Stimulated activated CD8-positive, alpha-beta memory T cell treated with anti-CD3 and anti-CD28 coated beads, Interleukin-12 subunit alpha, Interleukin-12 subunit beta, amount 100 ng/mL, for 24 hours (primary cell): ENCODE measurements at regions not wholly inside any gene's neighbourhood (a gene's known extent, or its start where the extent isn't known, plus 50 kb on each side); places are given as distances from the start of the nearest gene placed in this dataset.

Experiments
- DNase-seq: peaks from one replicate; pipeline ENCODE4 v3.0.0-alpha.2; 2020; ENCODE audit errors: extremely low read depth

DNA sequence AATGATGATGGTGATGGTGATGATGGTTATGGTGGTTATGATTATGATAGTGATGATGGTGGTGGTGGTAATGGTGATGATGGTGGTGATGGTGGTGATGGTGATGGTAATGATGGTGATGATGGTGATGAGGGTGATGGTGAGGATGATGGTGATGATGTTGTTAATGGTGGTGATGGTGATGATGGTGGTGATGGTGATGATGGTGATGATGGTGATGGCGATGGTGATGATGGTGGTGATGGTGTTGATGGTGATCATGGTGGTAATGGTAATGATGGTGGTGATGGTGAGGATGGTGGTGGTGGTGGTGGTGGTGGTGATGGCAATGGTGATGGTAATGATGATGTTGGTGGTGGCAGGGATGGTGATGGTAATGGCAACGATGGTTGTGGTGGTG is 1222.5 kb downstream of the BRD1 start:
- no peak for DNase-seq

DNA sequence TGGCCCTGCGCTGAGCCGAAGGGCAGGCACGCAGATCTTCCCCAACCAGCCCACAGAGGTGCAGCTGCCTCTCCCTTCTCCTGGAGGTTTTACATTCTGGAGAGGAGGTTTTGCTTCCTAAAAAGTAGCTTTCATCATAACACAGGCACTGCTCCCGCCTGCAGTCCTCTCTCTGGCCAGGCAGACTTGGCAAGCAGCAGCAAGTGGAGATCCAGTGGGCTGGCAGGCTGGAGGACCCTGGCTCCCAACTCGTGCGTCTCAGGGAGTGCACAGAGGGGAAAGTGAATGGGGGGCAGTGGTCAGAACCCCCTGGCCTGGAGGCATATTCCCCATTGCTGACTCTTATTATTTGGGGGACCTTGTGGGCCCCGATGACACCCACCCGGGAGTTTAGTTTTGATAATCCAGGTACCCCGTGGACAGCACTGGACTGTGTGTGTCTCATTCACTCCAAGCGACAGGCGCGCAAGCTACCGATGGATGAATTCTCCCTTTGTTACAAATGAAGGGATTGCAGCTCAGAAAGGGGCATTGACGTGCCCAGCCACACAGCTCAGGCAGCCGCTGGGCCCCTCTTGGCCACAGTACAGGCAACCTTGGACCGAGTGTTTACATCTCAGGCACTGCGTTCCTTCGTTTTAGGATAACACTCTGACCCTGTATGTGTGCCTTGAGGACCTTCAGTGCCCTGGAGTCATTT is 1223.9 kb downstream of the BRD1 start:
- DNase-seq: no peak

DNA sequence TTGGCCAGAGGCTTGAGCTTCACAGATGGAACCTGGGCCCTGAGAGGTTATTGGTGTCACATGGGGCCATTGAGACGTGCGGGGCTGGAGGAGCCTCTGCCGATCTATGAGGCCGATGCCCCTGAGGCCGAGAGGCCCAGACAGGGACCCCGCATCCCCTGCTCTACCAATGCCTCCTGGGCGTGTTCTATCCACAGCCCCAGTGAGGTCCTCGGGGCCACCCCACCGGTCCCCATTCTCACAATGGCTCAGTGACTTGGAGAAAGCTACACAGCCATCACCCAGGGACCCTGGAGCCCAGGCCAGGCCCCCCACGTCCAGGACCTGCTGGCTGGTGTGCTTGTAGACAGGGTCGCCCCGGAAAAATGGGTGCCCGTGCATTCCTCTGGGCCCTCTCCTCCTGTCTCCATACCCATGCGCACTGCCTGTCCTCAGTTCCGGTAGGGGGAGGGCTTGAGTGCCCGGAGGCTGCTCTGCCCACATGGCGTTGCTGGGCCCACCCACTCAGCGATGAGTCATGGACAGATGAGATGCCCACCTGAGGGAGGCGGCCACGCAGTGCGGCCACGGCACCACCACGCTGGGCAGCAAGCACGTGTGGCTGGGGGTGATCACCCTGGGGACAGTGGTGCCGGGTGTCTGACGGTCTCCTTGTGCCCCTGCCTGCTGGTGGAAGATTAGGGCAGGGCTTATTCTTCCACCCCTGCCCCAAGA is 1224.7 kb downstream of the BRD1 start:
- DNase-seq: no peak

DNA sequence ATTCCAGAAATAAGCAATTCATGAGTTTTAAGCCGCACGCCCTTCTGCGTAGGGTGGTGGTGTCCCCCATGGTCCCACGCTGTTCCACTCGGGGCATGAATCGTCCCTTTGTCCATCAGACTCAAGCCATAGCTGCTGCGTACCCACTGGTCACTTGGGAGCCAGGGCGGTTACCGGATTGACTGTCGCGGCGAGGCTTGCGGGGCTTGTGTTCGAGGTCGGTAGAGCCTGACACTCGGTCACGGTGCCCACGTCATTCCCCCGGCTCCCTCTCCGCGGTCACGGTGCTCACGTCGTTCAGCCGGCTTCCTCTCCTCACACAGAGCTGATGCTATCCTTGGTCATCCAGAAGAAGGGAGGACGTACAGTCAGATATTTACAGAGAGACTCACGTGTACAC is 1227.0 kb downstream of the BRD1 start:
- DNase-seq: no peak

DNA sequence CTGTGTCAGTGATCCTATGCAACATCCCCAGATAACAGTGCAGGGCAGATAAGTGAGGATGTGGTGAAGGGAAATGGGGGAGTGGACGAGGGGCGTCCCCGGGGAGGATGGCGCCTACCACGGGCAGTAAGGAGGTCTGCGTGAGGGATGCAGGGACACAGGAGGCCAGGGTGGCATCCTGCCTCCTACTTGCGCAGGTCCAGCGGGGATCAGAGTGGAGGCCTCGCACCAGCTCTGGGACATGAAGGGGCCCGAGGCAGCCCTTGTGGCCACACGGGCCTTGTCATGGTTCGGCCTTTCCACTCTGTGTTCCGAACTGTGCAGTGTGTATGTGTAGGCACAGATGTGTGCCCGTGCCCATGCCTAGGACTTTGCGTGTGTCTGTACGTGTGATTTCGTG is 1227.5 kb downstream of the BRD1 start:
- no peak for DNase-seq

DNA sequence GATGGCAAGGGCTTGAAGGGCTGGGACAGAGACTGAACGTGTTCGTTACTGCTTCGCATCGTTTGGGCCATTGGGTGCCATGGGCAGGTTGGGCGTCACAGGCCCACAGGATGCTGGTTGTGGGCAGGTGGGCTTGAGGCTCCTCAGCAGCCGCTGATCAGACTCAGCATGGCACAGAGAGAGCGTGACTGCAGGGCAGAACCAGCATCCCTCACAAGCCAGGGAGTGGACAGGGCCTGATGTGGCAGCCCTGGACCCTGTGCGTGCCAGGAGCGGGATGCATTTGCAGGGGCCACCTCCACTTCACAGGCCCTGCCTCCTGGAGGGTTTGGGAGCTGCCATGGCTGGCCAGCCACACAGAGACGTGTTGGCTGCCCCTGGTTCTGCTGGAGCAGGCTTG is 1228.3 kb downstream of the BRD1 start:
- DNase-seq: no peak

DNA sequence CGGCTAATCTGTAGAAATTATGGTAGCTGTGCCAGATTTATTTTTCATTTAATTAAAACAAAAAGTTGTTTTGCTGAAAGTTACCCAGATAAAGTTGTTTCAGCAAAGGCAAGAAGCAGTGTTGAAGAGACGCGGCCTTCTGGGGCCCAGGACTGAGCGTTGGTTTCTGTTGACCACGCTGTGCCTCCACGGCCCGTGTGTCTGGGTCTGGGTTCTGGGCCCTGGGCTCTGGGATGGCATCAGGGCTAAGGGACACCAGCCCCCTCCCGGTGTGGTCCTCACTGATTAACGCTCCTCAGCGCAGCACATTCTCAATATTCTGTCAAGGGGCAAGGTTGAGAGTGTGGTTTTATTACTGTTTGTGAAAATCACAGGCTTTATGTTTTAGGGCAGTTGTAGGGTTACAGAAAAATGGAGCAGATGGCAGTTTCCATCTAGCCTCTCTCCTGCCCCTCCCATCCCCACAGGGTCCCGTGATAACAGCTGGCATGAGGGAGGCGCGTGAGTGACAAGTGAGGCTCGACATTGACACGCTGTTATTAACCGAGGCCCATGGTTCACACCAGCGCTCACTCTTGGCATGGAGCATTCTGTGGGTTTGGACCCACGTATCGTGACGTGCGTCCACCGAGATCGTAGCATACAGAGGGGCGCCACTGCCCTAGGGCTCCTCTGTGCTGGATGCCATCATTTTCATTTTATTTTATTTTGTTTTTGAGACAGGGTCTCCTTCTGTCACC is 1231.4 kb downstream of the BRD1 start:
- DNase-seq: no peak

DNA sequence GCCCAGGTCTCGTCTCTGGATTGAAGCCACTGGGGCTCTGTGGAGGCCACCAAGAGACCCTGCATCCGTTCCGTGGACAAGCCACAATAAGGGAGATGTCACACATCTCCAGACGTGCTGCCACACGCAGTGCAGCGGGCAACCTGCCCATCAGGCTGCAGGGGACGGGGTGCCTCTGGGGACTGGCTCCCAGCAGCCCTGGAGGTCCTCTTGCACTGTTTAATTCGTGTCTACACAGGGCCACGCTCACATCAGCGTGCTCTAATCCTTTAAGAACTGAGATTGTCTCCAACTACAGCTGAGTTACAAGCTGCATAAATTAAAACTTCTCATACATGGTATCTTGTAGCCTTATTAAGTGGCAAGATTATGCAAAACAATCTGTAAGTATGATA is 1232.2 kb downstream of the BRD1 start:
- DNase-seq: no peak

DNA sequence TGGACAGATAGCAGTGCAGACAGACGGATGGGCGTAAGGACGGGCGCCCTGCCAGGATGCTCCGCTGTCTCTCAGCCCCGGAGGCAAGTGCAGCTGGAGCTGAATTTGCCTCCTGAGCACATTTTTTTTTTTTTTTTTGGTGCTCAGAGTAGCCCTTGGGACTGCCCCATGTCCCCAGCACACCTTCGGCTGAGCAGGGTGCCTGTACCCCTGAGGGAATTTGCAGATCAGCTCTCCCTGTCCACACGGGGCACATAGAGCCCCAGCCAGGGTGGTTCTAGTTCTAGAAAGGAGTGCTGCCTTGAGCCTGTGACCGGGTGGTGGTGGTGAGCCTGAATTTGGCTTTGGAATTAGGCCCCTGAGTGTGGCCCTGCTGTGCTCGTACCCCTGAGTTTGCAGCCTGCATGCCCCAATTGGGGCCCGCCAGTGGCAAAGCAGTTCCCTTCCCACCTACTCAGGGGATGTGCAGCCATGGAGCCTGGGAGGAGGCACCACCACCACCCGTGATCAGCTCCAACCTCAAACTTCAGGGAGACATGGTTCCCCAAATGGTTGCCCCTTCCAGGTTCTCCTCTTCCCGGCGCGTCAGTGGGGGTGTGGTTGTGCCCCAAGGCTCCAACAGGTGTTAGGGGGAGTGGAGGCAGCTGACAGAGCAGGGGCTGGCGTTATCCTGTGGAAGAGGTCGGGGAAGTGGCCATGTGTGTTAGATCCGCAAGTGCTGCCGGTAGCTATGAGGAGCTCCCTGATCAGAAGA is 1232.7 kb downstream of the BRD1 start:
- no peak for DNase-seq

DNA sequence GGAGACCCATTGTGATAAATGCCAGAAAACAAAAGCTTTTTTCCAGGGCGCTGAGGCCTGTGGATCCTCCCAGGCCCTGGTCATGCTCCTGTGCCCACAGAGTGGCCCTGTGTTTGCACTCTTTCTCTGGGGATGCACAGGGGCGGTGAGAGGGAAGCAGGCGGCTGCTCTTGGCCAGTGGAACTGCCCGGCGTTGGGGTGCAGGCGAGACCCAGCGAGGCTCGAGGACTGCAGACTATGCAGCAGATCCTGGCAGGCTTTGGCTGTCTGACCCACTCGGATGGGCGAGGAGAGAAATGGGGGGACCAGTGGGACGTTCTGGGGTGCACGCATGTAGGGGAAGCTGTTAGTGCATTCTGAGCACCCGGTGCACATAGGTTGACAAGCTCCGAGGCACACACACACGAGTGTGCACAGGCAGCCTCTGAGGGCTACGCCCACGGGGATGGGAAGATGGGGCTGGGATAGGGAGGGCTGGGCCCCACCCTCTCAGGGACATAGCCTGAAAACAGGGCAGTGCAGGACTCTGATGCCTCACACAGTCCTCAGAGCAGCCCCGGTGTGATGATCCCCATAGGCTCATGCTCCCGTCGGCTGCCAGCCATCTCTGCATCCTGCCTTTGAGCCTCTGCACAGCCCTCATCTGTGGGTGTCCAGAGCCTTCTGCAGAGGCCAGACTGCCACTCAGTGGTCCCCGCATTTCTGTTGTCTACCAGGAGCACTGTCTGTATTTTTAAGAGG is 1233.5 kb downstream of the BRD1 start:
- DNase-seq: no peak

DNA sequence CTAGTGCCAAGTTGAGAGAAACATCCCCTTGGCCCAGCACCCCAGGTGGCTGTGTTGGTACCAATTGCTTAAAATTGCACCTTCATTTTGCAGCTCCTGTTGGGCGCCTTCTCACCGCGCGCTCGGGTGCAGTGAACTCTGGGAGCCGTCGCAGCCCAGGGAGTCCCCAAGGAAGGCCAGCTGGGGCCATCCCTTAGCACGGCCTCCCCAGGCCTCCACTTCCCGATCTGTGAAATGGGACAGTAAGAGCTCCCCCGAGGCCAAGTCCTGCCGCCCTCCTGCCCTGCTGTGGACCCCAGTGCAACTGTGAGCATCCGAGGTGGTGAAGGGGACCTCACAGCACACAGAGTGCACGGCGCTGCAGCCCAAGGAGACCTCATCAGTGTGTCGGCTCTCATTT is 1234.1 kb downstream of the BRD1 start:
- no peak for DNase-seq

DNA sequence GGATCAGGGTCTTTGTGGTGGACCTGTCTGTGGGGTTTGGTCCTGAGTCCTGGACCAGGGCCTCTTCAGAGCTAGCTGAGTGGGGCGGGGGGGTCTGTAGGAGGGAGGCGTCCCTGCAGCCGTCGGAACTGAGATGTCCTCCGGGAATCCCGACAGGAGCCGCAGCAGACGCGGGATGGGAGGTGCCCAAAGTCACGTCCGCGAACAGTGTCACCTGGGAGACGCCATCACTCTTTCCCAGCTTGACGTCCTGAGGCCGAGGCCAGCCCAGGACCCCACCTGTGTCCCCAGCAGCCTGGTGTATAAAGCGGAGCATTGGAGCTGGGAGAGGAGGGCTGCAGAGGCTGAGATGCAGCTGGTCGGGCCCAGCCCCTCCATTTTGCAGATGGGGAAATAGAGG is 1234.7 kb downstream of the BRD1 start:
- no peak for DNase-seq

DNA sequence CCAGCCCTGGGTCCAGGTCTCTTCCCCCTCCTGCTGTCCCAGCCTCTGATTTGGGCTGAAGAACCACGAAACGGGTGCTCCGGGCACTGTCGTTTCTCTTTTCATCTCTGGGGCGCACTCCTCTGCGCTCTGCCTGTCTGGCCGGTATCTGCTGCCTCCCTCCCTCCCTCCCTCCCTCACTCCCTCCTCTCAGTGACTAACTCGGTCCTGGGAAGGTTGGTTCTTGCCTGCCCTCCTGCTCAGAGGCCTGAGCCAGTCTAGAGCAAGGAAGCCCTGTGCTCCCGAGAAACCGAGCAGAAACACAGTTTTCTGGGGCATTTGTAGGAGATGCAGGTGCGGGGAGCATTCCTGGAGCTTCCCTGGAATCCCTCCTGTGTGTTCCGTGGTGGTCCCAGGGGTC is 1235.2 kb downstream of the BRD1 start:
- no peak for DNase-seq

DNA sequence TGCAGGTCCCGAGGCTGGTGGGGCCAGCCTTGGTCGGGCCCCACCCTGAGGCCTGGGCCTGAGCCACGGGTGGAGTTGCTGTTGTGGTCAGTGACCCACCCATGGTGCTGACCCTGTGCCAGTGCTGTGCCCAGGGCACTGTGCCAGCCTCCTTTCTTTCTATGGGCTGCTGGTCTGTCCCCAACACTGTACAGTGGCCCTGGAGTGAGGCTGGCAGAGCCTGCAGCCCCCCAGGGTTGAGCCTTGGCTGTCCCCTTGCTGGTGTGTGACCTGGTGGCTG is 1235.7 kb downstream of the BRD1 start:
- no peak for DNase-seq

DNA sequence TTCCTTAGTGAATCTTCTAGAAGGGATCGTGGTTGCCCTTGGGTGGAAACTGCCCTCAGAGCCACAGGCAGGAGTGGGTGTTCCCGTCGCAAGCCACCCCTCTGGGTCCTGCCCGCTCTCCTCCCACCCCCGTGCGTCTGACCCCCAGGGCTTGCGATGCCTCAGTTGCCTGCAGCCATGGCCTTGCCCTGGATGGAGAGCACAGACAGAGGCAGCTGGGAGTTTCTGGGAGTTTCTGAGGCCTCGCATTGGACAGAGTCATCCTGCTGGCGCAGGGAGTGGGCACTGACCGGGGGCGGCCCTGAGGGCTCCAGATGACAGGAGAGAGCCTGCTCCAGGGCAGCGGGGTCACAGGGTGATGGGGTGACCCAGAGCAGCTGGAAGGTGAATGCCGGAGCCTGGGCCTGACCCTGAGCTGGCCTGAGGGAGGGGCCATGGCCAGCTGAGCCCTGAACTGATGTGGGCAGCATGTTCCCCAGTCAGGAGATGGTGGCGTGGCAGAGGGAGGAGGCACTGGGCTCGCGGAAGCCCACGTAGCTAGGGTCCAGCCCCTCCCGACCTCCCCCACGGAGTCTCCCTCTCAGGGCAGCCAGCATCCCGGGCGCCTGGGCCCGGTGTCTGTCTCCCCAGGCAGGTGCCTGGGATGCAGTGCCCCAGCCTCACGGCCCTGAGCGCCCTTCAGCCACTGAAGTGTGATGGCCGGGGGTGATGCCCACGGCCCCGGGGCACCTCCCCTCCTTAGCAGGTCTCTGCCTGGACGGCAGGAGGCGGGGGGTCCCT is 1236.2 kb downstream of the BRD1 start:
- DNase-seq: no peak

DNA sequence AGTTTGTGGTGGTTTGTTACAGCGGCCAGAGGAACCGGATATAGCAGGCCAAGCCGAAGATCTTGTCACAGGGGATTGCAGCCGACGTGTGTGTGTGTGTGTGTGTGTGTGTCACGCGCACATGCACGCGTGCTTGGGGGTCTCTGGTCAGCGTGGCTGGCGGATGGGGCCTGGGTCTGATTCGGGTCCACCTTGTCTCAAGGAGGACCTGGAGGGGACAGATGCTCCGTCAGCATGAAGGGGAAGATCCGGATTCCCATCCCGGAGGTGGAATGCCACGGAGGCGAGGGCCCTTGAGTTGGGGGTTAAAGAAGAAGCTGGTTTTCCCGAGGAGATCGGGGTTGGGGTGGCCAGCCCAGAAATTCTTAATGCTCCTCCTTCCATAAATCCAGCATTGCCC is 1237.8 kb downstream of the BRD1 start:
- no peak for DNase-seq

DNA sequence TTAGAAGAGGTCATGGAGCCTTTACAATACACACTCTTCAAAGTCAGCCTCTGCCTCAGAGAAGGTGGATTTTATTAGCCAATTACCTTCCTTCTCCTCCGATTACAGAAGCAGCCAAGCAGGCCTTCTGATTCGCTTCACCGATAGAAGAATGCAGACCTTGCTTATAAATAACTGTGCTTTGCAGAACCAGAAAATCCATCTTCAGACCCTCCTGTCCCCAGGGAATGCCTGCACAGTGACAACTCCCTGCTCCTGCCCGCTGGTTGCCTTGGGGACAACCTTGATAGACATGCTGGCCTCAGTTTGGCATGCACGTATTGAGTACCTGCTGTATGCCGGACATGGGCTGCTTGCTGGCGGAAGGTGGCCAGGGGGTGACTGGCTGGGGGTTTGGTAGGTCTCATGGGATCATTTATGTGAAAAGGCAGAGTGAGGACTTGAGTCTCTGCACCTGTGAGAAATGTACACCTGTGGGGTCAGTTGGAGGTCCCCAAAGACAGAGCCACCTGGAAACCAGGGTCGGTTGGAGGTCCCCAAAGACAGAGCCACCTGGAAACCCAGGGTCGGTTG is 1238.7 kb downstream of the BRD1 start:
- no peak for DNase-seq

DNA sequence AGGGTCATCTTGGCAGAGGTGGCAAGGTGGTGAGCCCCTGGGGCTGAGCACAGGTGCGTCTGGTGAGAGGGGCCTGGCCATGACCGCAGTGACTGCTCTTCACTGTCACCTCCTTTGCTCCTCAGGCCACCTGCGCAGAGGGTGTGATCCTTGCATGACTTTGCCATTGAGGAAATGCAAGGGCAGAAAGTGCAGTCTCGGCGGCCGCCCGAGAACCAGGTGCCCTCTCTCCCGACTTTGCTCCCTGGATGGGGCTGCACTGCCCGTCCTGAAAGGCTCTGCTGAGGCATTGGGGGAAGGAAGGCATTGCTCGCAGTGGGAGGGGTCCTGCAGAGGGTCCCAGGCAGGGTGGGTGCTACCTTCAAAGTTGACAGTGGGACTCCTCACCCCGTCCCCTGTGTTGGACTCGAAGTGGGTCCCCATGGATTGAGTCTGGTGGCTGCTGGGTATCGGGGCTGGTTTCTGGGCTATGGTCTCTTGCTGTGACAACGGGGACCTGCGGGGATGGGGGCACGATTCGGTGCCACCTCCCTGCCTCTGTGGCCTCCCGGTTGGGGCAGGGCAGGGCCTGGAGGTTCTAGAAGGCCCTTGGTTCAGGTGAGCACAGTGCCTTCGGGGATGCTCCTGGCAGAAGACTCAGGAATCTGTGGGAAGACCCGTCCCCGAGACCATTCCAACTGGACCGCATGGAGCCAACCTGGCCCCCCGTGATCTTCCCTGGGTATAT is 1239.4 kb downstream of the BRD1 start:
- no peak for DNase-seq

DNA sequence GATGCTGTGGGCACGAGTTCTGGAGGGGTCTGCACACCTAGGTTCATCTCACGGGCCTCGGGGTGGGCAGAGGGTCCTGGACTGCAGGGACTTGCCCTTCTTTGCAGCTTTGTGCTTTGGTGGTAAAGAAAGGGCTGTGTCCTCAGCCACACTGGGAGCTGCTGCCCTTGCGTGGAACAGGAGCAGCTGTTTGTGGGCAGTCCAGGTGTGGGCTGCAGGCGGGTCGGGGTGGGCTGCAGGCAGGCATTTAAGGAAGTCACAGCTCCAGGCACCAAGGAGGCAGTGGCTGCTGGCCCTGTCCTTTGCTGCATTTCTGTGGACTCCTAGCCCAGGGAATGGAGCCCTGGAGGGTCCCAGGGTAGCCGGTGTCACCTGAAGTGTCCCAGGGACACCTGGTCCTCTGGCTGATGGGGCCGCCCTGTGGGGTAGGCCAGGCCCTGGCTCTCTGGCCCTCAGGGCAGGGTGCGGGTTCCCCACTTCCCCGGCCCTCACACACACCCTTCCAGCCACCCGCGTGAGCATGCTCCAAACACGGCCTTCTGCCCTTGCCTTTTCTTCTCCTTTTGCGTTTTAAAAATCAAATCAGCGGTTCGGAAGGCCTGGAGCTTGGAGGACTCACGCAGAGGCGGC is 1240.3 kb downstream of the BRD1 start:
- no peak for DNase-seq

DNA sequence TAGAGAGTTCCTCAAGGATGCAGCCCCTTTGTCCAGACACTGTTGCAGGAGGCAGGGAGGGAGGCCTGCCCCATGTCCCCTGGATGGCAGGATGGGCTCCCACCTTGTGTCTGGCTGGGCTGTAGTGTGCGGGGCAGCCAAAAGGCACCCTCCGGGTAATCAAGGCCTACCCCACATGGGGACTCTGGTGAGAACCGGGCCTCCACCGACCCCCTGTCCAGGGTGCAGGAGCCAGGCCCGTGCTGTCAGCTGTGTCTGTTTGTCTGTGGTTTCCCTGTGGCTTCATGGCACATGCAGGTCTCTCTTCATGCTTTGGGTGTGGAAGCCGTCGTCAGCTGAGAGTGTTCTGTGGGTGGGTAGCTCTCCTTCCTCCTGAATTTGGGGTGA is 1240.9 kb downstream of the BRD1 start:
- DNase-seq: no peak
